Mesodermal cell (in vitro differentiated cells): ENCODE measurements at regions not wholly inside any gene's neighbourhood (a gene's known extent, or its start where the extent isn't known, plus 50 kb on each side); places are given as distances from the start of the nearest gene placed in this dataset.

Experiments used
- H3K27ac ChIP-seq: 2 replicates; pipeline ENCODE4 v1.7.0; 2013; ENCODE audit warnings: mild to moderate bottlenecking, low read depth, low read length, moderate library complexity; ENCODE audit not compliant: severe bottlenecking
- H3K36me3 ChIP-seq: 2 replicates; pipeline ENCODE4 v1.7.1; 2013; ENCODE audit warnings: mild to moderate bottlenecking, low read length, moderate library complexity; ENCODE audit not compliant: control insufficient read depth, insufficient read depth
- H3K4me1 ChIP-seq: one replicate; pipeline ENCODE4 v1.7.1; 2013; ENCODE audit warnings: mild to moderate bottlenecking, low read length; ENCODE audit not compliant: insufficient read depth, control insufficient read depth, poor library complexity, severe bottlenecking
- H3K4me3 ChIP-seq: 2 replicates; pipeline ENCODE4 v1.7.0; 2013; ENCODE audit warnings: low read length, control low read depth, mild to moderate bottlenecking; ENCODE audit not compliant: insufficient read depth, poor library complexity, severe bottlenecking; ENCODE audit errors: extremely low read depth
- H3K9me3 ChIP-seq: 2 replicates; pipeline ENCODE4 v1.7.1; 2013; ENCODE audit warnings: mild to moderate bottlenecking, low read length, moderate library complexity; ENCODE audit not compliant: control insufficient read depth
- WGBS, 2 experiments: methylation state at CpG; one replicate each; pipeline ENCODE4 v1.1.5; 2013; ENCODE audit warnings: missing lambda C conversion rate in 2 of 2; ENCODE audit not compliant: insufficient coverage in 2 of 2; 5-methylcytosine and 5-hydroxymethylcytosine counted together

- H3K9me3 ChIP-seq = no peaks in the 10 kb centered on the region
- H3K4me3 ChIP-seq = no peak overlapping the region
- WGBS, 2 experiments = 83 to 94% methylated on average over 2 to 3 of the region's 5 CpGs
- H3K36me3 ChIP-seq = no peaks in the 10 kb centered on the region
- no peak overlapping the region for H3K27ac ChIP-seq
- peaks cover 8% of the 10 kb centered on the region for H3K4me1 ChIP-seq
Observed at GRCh38 chr2:58436872-58437271, 195.7 kb upstream of the FANCL start.

GRCh38 chr2:58435246-58435645, 194.1 kb upstream of the FANCL start:
- no peaks in the 10 kb centered on the region for H3K9me3 ChIP-seq
- H3K36me3 ChIP-seq = no peaks in the 10 kb centered on the region
- H3K4me3 ChIP-seq = no peak overlapping the region
- WGBS, 2 experiments = 55 to 71% methylated on average over 1 to 3 of the region's 3 CpGs
- H3K4me1 ChIP-seq = peaks cover 12% of the 10 kb centered on the region
- no peak overlapping the region for H3K27ac ChIP-seq

- Histone ChIP-seq H3K27ac (no peak overlapping the region), H3K4me1 (peaks cover 12% of the 10 kb centered on the region)
- 100% methylated on average over 1 of the region's 1 CpG; no CpG with 5 or more reads in 1 of the 2 experiments for WGBS, 2 experiments
Observed at GRCh38 chr2:58434692-58435091, 193.6 kb upstream of the FANCL start.

GRCh38 chr2:58432491-58433170, 191.5 kb upstream of the FANCL start:
- WGBS, 2 experiments = 93 to 100% methylated on average over 1 to 2 of the region's 3 CpGs
- Histone ChIP-seq H3K36me3 (no peaks in the 10 kb centered on the region), H3K4me1 (peaks cover 12% of the 10 kb centered on the region), H3K9me3 (no peaks in the 10 kb centered on the region), H3K27ac (peak overlapping the region; percentile 32), H3K4me3 (no peak overlapping the region)

More at GRCh38 chr2:58434692-58435091, 193.6 kb upstream of the FANCL start:
- Histone ChIP-seq H3K36me3 (no peaks in the 10 kb centered on the region), H3K9me3 (no peaks in the 10 kb centered on the region), H3K4me3 (no peak overlapping the region)

GRCh38 chr2:58429014-58429875, 188.1 kb upstream of the FANCL start:
- Histone ChIP-seq H3K27ac (peak overlapping the region; percentile 85), H3K4me1 (peaks cover 12% of the 10 kb centered on the region), H3K36me3 (no peaks in the 10 kb centered on the region), H3K9me3 (no peaks in the 10 kb centered on the region), H3K4me3 (peak overlapping the region; percentile 38)
- WGBS, 2 experiments = 28 to 33% methylated on average over 9 to 10 of the region's 13 CpGs

GRCh38 chr2:58428096-58429013, 187.2 kb upstream of the FANCL start:
- peak overlapping the region; percentile 72 for H3K4me3 ChIP-seq
- H3K27ac ChIP-seq = peak overlapping the region; percentile 85
- WGBS, 2 experiments = 0% methylated on average over 29 to 36 of the region's 76 CpGs
- no peaks in the 10 kb centered on the region for H3K9me3 ChIP-seq
- no peaks in the 10 kb centered on the region for H3K36me3 ChIP-seq
- H3K4me1 ChIP-seq = peaks cover 12% of the 10 kb centered on the region

- no peaks in the 10 kb centered on the region for H3K36me3 ChIP-seq
- peak overlapping the region; percentile 83 for H3K27ac ChIP-seq
- peak overlapping the region; percentile 72 for H3K4me3 ChIP-seq
- WGBS, 2 experiments = 2 to 3% methylated on average over 19 to 24 of the region's 28 CpGs
- H3K4me1 ChIP-seq = peaks cover 9% of the 10 kb centered on the region
- no peaks in the 10 kb centered on the region for H3K9me3 ChIP-seq
Observed at GRCh38 chr2:58427572-58428095, 186.5 kb upstream of the FANCL start.

- Histone ChIP-seq H3K27ac (no peak overlapping the region), H3K4me3 (no peak overlapping the region), H3K9me3 (no peaks in the 10 kb centered on the region), H3K4me1 (no peaks in the 10 kb centered on the region), H3K36me3 (no peaks in the 10 kb centered on the region)
- WGBS, 2 experiments = no CpG with 5 or more reads among the region's 1 CpG
Observed at GRCh38 chr2:58425368-58425767, 184.2 kb upstream of the FANCL start.

- H3K36me3 ChIP-seq = no peaks in the 10 kb centered on the region
- 80 to 100% methylated on average over 1 of the region's 2 CpGs for WGBS, 2 experiments
- H3K4me3 ChIP-seq = no peak overlapping the region
- H3K4me1 ChIP-seq = no peaks in the 10 kb centered on the region
- no peaks in the 10 kb centered on the region for H3K9me3 ChIP-seq
- H3K27ac ChIP-seq = no peak overlapping the region
Observed at GRCh38 chr2:58419983-58420382, 178.9 kb upstream of the FANCL start.

GRCh38 chr2:58416696-58417095, 175.6 kb upstream of the FANCL start:
- H3K27ac ChIP-seq = no peak overlapping the region
- WGBS, 2 experiments = 75% methylated on average over 1 of the region's 3 CpGs; no CpG with 5 or more reads in 1 of the 2 experiments
- no peaks in the 10 kb centered on the region for H3K9me3 ChIP-seq
- H3K4me3 ChIP-seq = no peak overlapping the region
- H3K36me3 ChIP-seq = no peaks in the 10 kb centered on the region
- H3K4me1 ChIP-seq = no peaks in the 10 kb centered on the region
